IPS DF 19.7 (cell line): ENCODE measurements at regions not wholly inside any gene's neighbourhood (a gene's known extent, or its start where the extent isn't known, plus 50 kb on each side); places are given as distances from the start of the nearest gene placed in this dataset.

Source experiments
- DNase-seq: peaks from one replicate; pipeline ENCODE4 v3.0.0-alpha.2; 2013; ENCODE audit warnings: low read depth, low spot score

DNA sequence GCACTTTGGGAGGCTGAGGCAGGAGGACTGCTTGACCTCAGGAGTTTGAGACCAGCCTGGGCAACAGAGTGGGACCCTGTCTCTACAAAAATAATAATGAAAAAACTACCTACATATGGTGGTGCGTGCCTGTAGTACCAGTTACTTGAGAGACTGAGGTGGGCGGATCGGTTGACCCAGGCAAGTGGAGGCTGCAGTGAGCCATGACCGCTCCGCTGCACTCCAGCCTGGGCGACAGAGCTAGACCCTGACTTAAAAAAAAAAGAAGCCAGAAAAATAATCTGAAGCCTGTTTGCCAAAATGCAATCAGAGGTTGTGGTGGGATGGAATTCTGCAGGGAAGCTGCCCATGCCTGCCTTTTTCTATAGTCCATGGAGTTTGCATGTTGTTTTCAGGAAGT, 50.4 kb upstream of the GGTA1 start:
- DNase-seq = no peak

DNA sequence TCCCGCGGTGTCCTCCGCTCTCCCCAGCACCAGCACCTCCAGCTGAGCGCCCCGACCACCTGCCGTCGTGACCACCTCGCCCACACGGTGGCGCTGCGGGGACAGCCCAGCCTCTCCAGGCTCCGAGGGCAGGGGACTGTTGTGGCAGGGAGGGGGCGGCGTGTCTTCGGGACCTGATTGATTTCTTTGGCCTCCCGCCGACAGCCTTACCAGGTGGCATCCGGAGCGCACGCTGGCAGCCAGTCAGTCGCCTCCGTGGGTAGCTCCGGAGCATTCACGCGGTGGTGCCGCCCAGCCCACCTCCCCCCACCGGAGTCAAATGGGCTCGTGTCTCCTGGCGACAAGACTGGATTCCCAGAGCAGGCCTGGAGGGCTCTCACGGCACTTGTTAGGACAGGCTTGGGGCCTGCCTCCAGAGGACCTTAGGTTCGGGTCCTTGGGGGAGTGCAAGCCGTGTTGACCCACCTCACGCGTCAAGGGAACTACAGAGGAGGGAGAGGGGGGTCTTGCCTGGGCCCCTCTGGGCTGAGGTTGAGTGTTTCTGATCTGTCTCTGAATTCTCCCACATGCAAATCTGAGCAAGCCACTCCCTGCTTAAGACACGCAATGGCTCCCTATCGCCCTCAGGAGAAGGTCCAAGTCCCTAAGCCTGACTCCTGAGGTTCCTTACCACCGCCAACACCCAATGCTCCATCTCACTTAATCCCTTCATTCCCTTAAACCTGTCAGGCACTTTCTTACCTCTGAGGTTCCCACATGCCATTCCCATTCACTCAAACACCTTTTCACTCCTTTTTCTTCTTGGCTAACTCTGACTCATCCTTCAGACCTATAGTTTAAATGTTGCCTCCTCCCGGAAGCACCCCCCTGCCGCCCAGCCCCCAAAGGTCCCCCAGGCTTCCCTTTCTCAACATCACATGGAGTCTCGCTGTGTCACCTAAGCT, 51.2 kb upstream of the GGTA1 start:
- DNase-seq = no peak

DNA sequence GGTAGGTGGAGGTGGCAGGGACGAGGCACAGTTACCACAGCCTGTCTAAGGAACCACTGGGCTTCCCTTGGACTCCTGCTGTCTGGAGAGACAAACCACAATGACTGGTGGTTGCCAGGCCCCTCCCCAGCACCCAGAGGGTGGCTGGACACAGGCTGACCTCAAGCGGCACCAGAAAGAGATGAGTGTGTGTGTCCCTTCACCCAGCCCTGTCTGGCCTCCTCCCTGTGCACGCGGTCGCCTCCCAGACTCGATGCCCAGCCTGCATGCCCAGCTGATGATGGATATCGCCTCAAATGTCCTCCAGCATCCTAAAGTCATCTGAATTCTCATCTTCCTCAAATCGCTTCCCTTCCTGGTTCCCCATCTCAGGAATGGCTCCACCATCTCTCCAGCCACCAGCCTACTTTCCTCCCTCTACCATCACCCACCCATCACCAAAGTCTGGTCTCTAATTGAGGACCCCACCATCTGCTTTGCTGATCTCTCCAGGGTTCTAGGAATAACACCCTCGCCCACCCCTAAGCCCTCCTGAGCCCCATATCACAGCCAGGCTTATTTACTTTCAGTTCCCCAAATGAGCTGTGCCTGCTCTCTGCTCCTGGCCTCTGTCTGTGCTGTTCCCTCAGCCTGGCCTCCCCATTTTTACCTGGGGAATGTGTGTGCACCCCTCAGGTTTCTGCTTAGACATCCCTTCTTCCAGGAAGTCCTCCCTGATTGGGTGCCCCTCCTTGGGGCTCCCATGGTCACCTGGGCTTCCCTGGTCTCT, 52.5 kb upstream of the GGTA1 start:
- no peak for DNase-seq

DNA sequence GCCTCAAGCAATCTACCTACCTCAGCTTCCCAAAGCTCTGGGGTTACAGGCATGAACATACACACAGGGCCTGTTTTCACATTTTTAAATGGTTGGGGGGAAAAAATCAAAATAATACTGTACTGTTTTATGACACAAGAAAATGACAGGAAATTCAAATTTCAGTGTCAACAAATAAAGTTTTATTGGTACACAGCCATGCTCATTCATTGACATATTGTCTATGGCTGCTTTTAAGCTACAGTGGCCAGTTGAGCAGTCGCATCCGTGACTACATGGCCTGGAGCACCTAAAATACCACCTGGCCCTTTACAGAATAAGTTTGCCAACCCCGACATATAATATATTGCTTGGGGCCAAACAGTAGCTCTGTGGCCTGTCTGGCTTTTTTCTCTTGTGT, 56.4 kb upstream of the GGTA1 start:
- no peak for DNase-seq

DNA sequence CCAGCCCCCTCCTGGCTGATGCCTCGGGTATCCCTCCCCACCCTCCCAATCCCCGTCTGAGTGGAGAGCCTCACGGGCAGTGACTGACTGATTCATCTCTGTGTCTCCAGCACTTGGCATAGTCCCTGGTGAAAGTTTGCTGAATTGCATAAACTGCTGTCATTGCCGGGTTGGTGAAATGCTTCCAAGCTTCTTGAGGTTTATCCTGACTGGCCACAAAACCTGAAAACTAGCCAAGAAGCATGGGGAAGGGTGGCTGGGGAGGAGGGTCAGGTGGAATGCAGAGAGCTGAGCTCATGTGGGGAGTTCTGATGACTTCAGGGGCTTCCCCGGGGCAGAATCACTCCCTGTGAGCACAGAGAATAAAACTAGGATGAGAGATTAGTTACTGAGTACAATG, 56.9 kb upstream of the GGTA1 start:
- DNase-seq = no peak

DNA sequence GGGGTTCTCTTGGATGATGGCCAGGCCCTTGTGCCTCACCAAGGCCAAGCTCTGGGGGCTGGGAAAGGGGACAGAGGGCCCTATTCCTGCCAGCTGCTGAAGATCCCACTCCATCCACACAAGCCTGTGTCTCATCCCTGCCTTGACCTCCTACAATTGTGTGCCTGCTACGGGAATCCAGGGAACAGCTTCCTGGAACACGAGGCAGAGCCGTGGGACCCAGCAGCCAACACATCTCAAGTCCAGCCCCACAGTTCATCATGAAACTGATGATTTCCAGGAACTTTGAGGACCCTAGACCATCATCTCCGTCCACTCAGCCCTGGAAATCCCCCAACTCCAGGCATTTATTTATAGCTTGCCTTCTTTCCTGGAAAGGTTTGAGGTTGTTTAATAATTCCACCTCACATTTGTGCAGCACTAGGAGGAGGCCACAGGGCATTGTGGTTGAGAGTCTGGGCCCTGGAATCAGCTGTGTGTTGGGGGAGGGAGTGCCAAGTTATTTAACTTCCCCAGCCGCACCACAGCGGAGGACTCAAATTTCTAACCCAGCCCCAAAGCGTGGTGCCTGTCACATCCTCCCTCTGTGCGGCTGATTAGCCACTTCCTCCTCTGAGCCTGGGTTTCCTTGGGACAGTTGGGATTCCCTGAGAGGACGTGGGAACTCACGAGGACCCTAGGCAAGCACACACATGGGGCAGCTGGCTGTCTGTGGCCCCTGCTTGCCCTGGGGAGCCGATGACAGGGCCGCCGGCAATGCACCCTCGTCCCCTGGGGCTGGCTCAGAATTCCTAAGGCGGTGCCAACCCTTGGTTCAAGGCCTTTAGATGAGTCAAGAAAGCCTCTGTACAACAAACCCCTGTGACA, 58.2 kb upstream of the GGTA1 start:
- DNase-seq = no peak

DNA sequence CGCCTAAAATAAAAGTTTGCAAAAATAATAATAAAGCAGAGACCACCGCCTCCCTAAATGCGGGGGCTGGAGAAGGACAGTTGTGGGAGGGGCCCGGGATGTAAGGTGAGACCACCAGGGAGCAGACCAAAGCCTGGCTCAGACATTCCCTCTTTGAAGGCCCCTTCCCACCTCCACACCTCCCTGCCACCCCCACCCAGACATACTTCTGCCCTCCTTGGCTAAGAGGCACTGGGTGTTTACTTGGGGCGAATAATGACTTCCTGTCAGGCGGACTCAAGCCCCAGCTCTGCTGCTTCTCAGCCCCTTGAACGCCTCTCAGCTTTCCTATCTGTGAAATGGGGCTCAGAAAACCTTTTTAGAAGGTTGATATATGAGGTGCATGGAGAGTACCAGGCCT, 58.8 kb upstream of the GGTA1 start:
- no peak for DNase-seq

DNA sequence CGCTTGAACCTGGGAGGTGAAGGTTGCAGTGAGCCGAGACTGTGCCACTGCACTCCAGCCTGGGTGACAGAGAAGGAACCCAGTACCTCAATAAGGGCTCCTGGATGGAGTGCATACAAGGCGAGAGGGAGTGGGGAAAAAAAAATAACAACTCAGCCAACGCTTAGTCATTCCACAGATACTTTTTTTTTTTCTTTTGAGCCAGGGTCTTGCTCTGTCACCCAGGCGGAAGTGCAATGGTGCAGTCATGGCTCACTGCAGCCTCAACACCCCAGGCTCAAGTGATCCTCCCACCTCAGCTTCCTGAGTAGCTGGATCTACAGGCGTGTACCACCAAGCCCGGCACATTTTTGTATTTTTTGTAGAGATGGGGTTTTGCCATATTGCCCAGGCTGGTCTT, 59.5 kb upstream of the GGTA1 start:
- no peak for DNase-seq

DNA sequence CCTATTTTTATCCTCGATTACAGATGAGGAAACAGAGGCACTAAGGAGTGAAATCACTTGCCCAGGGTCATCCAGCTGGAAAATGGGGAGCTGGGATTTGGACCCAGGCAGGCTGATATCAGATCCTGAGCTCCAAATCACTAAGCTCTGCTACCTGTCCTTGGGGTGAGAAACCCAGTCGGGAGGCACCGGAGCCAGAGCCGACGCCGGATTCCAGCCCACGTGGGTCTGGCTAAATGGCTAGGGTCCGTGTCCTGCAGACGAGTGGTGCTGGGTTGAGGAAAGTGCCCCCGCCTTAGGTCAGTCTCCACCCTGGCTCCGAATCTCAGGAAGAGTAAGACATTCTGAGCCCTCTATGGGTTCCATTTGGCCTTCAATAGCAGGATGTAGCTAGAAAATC, 61.3 kb upstream of the GGTA1 start:
- no peak for DNase-seq

DNA sequence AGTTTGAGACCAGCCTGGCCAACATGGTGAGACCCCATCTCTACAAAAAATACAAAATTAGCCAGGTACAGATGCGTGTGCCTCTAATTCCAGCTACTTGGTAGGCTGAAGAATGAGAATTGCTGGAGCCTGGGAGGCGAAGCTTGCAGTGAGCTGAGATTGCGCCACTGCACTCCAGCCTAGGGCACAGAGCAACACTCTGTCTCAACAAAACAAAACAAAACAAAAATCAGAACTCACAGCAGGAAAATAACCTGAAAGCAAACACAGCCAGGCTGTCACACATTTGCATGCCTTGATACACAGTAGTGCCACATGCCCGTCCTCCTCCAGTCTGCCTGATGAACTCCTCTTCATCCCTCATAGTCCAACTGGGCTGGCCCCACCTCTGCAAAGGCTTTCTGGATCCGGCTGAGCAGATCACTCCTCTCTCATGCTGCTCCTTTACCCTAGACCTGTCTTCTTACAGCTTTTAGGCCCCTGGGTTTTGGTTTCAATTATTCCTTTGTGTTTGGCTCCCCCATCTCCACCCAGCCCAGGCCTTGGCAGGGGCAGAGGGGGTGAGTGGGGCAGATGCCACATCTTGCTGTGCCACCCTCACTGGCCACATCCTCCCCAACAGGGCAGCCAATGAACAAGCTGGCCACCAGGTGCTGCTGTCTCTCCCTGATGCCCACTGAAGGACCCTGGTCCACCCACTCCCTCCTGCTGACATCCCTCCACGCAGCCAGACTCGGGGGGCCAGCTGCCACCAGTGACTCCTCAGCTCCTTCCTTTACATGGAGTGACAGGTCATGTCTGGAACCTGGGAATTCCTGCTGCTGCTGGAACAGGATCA, 62.0 kb upstream of the GGTA1 start:
- DNase-seq = no peak

DNA sequence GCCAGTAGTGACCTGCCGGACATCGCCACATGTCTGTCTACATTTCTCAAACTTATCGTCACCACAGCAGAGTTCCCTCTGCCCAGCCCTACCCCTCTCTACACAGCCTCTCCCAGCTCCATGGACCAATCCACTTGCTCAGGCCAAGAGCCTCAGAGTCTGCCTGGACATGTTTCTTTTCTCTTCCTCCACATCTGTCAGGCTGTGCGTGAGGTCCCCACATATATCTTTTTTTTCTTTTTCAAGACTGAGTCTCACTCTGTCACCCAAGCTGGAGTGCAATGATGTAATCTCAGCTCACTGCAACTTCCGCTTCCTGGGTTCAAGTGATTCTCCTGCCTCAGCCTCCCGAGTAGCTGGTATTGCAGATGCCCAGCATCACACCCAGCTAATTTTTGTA, 62.7 kb upstream of the GGTA1 start:
- DNase-seq = no peak

DNA sequence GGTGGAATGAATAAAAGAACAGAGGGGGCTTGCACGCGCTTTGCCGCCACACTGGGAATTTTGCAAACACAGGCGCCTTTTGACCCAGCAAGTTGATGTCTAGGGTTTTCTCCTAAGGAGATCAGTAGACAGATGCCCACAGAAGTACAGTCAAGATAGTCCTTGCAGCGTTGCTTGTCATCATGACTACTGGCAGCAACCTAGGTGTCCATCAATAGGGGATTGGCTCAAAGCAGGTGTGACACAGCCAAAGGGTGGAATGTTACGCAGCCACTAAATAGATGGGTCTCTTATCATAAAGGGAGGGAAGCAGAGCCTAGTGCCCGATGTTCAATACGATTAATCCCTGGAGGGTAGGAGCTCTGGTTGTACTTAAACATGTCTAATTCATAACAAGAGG, 63.8 kb upstream of the GGTA1 start:
- no peak for DNase-seq

DNA sequence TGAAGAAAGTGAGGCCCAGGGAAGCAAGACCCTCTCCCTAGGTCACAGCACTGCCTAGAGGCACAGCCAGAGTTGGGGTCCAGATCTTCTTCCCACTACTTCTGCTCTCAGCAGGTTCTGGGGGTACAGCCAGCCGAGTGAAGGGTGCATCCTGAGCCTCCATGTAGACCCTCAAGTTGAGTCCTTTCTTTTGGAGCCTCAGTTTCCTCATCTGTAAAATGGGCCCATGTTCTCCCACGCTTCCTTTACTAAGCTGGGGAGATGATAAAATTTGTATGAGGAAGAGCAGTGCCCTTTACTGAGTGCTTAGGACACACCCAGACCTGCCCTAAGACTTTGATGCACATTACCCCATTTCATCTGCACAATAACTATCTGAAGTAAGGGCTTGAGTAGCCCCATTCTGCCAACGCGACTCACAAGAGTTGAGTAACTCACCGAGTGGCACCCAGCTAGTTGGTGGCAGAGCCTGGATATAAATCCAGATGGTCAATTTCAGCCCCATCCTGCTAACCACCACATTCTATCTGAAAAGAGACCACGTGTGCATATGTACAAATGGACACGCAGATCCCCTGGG, 64.3 kb upstream of the GGTA1 start:
- no peak for DNase-seq

DNA sequence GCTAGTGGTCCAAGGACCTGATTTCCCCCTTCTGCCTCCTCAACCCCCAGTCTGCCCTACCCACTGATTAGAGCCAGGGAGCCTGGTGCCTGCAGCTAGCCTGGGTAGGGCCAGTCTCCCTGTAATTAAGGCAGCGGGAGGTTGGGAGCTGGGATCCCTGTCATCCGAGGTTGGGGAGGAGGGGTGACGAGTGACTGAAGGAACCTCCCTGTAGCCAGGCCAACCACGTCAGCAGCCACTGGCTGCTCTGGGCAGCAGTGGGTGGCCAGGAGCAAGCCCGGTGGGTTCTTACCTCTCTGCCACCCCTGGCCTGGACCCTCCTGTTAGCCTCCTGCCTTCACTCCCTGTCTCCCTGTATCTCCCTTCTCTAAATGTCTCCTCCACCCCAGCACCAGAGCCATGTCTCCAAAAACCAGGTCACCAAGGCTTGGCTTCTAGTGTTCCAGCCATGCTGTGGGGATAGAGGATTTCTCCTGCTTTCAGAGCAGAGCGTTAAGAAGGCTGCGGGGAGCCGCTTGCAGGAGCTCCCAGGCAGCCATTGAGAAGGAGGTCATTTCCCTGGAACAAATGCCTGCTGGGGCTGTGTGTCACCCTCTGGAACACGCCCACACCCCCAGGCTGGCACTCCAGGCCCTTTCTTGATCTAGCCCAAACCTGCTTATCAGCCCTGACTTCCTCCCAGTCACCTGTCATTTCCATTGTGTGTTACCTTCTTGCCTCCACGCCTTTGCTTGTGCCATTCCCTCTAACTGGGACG, 65.0 kb upstream of the GGTA1 start:
- DNase-seq = no peak

DNA sequence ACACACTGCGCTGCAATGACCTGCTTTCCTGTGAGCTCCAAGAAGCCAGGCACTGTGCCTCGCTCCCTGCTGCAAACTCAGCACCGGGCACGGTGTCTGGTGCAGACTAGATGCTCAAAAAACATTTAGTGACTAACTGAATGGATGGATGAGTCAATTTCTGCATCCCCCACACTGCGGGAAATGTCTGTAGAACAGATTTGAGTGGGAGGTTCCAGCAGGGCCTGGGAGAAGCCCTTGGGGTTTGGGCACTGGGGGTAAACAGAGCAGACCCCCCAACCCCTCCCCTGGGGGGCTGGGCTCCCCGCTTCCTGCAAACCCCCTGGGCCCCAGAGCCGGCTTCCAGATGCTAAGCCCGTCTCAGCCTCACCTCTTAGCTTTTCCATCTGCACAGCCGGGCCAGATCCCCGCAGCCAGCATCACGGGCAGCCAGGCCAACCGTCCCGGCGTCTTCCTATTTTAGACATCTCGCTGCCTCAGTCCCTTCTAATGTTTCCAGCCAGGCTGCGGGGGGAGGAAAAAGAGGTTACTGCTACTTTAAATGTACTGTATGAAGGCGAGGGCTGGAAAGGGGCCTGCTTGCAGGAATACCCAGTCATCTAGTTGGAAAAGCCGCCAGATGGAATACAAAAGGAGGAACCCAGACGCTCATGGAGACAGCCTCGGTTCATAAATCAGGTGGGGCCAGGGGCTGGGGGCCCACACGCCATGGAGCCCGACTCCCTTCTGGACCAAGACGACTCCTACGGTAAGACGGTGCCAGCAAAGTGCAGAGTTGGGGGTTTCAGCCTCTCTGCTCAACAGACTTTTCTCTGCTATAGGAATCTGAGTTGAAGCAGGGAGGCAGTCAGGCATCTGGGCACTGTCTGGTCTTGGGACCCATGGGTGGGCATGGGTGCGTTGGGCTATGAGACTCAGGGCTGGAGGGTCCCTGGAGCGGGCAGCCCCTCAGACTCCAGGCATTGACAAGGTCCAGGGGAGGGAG, 67.1 kb upstream of the GGTA1 start:
- DNase-seq = no peak

DNA sequence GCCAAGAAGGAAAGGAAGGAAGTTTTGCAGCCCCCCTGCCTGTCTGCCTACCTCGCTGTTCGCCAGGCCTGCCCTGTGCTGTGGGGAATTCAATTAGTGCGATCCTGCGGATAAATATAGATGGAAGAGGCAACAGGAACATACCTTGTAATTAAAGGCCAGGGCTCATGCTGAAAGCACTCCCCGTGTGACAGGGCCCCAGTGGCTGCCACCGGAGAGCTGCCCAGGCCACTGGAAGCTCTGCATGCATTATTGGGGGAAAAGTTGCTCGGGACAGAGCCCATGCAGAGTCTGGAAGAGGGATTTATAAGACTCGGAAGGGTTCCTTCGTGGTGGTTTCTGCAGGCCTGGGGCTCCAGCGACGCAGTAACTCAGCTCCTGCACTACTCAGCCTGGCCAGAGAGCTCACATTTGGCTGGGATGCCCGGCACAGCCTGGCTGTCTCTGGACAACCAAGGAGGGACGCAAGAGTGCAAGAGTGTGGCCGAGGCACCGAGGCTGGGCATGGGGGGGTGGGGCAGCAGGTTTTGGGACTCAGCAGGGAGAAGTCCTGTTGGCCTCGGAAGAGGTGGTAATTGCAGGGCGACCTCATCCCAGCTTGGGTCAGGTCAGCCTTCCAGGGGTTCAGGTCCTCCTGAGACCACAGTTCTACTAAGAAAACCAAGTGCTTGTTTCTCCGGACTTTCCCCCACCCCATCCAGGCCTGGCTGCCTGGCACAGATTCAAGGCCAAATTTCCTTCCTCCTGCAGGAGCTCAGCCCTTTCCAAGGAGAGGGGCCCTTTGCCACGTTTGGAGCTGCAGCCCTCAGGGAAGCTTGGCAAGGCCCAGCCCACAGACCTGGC, 68.1 kb upstream of the GGTA1 start:
- DNase-seq = no peak

DNA sequence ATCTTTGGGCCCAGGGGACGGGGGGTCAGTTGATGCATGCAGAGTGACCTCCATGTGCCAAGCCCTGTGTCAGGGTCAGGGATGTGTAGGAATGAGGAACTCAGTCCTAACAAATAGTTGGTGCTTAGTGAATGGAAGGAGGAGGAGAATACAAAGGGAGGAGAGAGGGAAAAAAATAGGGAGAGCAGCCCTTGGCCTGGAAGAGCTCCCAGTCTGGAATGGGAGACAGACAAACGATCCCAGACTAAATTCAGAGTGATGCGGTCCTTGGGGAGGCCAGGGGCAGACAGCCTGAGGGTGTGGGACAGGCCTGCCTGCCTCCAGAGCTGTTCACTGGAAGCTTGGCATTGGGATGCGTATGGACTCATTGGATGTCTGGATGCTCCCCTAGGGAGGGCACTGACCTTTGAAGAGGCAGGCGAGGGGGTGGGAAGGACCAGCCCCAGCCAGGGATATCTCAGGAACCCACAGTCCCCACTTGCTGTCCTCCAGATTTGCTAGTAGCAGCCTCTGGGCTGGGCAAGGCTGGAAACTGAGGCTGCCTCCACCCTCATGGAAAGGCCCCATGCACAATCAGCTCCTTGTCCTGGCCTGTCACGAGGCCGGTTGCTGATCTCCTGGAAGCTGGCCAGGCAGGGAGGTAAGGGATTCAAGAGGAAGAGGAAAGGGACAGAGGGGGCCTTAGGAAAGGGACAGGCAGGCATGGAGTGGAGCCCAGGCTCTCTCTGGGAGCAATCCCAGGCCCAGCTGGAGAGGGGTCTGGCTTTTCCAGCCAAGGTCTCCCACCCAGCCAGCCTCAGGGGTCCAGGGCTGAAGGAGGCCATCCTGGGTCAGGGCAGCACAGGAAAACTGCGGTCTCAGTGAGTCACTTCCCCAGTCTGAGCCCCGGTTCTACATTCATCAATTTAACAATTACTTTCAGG, 69.0 kb upstream of the GGTA1 start:
- DNase-seq = no peak
